HEK293 (cell line): ENCODE measurements at regions not wholly inside any gene's neighbourhood (a gene's known extent, or its start where the extent isn't known, plus 50 kb on each side); places are given as distances from the start of the nearest gene placed in this dataset.

ENCODE experiments used
- CTCF ChIA-PET: fragments of 350-600 bp; formaldehyde crosslinking; extraction: SDS; loops from one replicate; lab custom pipeline; 2021; ENCODE audit warnings: antibody characterized with exemption; lab: Yijun Ruan, JAX
- POLR2A ChIA-PET: fragments of 300-600 bp; formaldehyde crosslinking; extraction: SDS; loops from one replicate; lab custom pipeline; 2020; ENCODE audit warnings: antibody characterized with exemption, inconsistent platforms; lab: Yijun Ruan, JAX
- H3K27ac ChIP-seq: fragments of 200-500 bp; sonication (Bioruptor generic); 2 replicates; pipeline ENCODE4 v1.5.1; 2014; ENCODE audit warnings: low read depth, low read length, control low read depth, inconsistent platforms; ENCODE audit errors: extremely low read depth
- H3K36me3 ChIP-seq, 2 experiments: fragments of 200-500 bp in 1 of 2; sonication (Bioruptor generic) in 1 of 2; 1 replicate in 1 of 2; 2 replicates in 1 of 2; pipeline ENCODE4 v1.5.1; 2014 to 2017; ENCODE audit warnings: inconsistent platforms in 2 of 2, low read length in 2 of 2; ENCODE audit not compliant: control insufficient read depth in 2 of 2, insufficient read depth in 1 of 2
- H3K4me1 ChIP-seq: fragments of 200-500 bp; sonication (Bioruptor generic); 2 replicates; pipeline ENCODE4 v1.5.1; 2014; ENCODE audit warnings: mild to moderate bottlenecking, low read length, inconsistent platforms; ENCODE audit not compliant: control insufficient read depth, insufficient read depth
- H3K4me3 ChIP-seq: 2 replicates; pipeline ENCODE4 v1.5.1; 2011; ENCODE audit warnings: low read depth, mild to moderate bottlenecking, control low read depth, low read length, moderate library complexity
- H3K9me3 ChIP-seq: fragments of 200-500 bp; sonication (Bioruptor generic); 2 replicates; pipeline ENCODE4 v1.5.1; 2014; ENCODE audit warnings: low read depth, low read length, inconsistent platforms; ENCODE audit not compliant: control insufficient read depth, insufficient read depth
- BCL11B ChIP-seq: fragments of 450-650 bp; formaldehyde crosslinking; IDR thresholded peaks from 2 replicates; pipeline ENCODE4 v1.5.1; 2016; ENCODE audit warnings: low read depth, missing biosample characterization, missing genetic modification characterization
- FEZF1 ChIP-seq: fragments of 450-650 bp; formaldehyde crosslinking; IDR thresholded peaks from 2 replicates; pipeline ENCODE4 v1.5.1; 2016; ENCODE audit warnings: missing biosample characterization, missing genetic modification characterization
- KLF7 ChIP-seq: fragments of 450-650 bp; formaldehyde crosslinking; IDR thresholded peaks from 2 replicates; pipeline ENCODE4 v1.5.1; 2016; ENCODE audit warnings: missing biosample characterization, missing genetic modification characterization, borderline replicate concordance
- KLF9 ChIP-seq: fragments of 450-650 bp; formaldehyde crosslinking; IDR thresholded peaks from 2 replicates; pipeline ENCODE4 v1.5.1; 2016; ENCODE audit warnings: missing biosample characterization, missing genetic modification characterization, low read depth
- PRDM1 ChIP-seq: fragments of 450-650 bp; formaldehyde crosslinking; IDR thresholded peaks from 2 replicates; pipeline ENCODE4; 2016; ENCODE audit warnings: missing biosample characterization, missing genetic modification characterization
- ZBTB17 ChIP-seq: fragments of 450-650 bp; formaldehyde crosslinking; IDR thresholded peaks from 2 replicates; pipeline ENCODE4 v1.5.1; 2016; ENCODE audit warnings: missing biosample characterization, missing genetic modification characterization
- ZBTB48 ChIP-seq: fragments of 450-650 bp; formaldehyde crosslinking; IDR thresholded peaks from 2 replicates; pipeline ENCODE4 v1.5.1; 2016; ENCODE audit warnings: missing biosample characterization, missing genetic modification characterization
- ZFP37 ChIP-seq: fragments of 450-650 bp; formaldehyde crosslinking; IDR thresholded peaks from 2 replicates; pipeline ENCODE4 v1.5.1; 2016; ENCODE audit warnings: missing biosample characterization, missing genetic modification characterization
- ZFP69B ChIP-seq: fragments of 450-650 bp; formaldehyde crosslinking; IDR thresholded peaks from 2 replicates; pipeline ENCODE4 v1.5.1; 2016; ENCODE audit warnings: missing biosample characterization, missing genetic modification characterization
- ZNF112 ChIP-seq: fragments of 450-650 bp; formaldehyde crosslinking; IDR thresholded peaks from 2 replicates; pipeline ENCODE4 v1.5.0; 2017; ENCODE audit warnings: missing biosample characterization, missing genetic modification characterization
- ZNF121 ChIP-seq: fragments of 450-650 bp; formaldehyde crosslinking; IDR thresholded peaks from 2 replicates; pipeline ENCODE4 v1.5.1; 2016; ENCODE audit warnings: missing biosample characterization, missing genetic modification characterization
- ZNF148 ChIP-seq: fragments of 450-650 bp; formaldehyde crosslinking; IDR thresholded peaks from 2 replicates; pipeline ENCODE4 v1.5.0; 2017; ENCODE audit warnings: missing biosample characterization, missing genetic modification characterization, borderline replicate concordance
- ZNF366 ChIP-seq: fragments of 450-650 bp; formaldehyde crosslinking; conservative IDR thresholded peaks from 2 replicates; pipeline ENCODE4 v1.5.1; 2016; ENCODE audit warnings: missing biosample characterization, missing genetic modification characterization
- ZNF433 ChIP-seq: fragments of 450-650 bp; formaldehyde crosslinking; IDR thresholded peaks from 2 replicates; pipeline ENCODE4 v1.5.1; 2016; ENCODE audit warnings: missing biosample characterization, missing genetic modification characterization, low read depth
- ZNF529 ChIP-seq: fragments of 450-650 bp; formaldehyde crosslinking; IDR thresholded peaks from 2 replicates; pipeline ENCODE4 v1.5.1; 2017; ENCODE audit warnings: missing genetic modification characterization, missing biosample characterization; ENCODE audit not compliant: insufficient replicate concordance
- ZNF549 ChIP-seq: fragments of 450-650 bp; IDR thresholded peaks from 2 replicates; pipeline ENCODE4 v1.5.1; 2018; ENCODE audit warnings: missing biosample characterization, missing genetic modification characterization, mild to moderate bottlenecking, inconsistent platforms, moderate library complexity
- ZNF600 ChIP-seq: fragments of 450-650 bp; formaldehyde crosslinking; IDR thresholded peaks from 2 replicates; pipeline ENCODE4 v1.5.1; 2016; ENCODE audit warnings: missing biosample characterization, missing genetic modification characterization
- ZNF660 ChIP-seq: fragments of 450-650 bp; IDR thresholded peaks from 2 replicates; pipeline ENCODE4 v1.5.1; 2018; ENCODE audit warnings: missing biosample characterization, mild to moderate bottlenecking, missing genetic modification characterization
- ZNF707 ChIP-seq: fragments of 450-650 bp; formaldehyde crosslinking; IDR thresholded peaks from 2 replicates; pipeline ENCODE4 v1.5.1; 2016; ENCODE audit warnings: missing biosample characterization, missing genetic modification characterization
- ZNF747 ChIP-seq: fragments of 450-650 bp; formaldehyde crosslinking; IDR thresholded peaks from 2 replicates; pipeline ENCODE4 v1.5.1; 2016; ENCODE audit warnings: missing biosample characterization, missing genetic modification characterization
- ZNF843 ChIP-seq: fragments of 450-650 bp; formaldehyde crosslinking; IDR thresholded peaks from 2 replicates; pipeline ENCODE4 v1.5.1; 2016; ENCODE audit warnings: missing biosample characterization, missing genetic modification characterization
- ZSCAN30 ChIP-seq: fragments of 450-650 bp; IDR thresholded peaks from 2 replicates; pipeline ENCODE4 v1.5.1; 2018; ENCODE audit warnings: missing biosample characterization, mild to moderate bottlenecking, missing genetic modification characterization, moderate library complexity
- TF ChIP-seq, protein P1 (sequence below): fragments of 450-650 bp; formaldehyde crosslinking; conservative IDR thresholded peaks from 2 replicates; pipeline ENCODE4 v1.5.1; 2016; ENCODE audit warnings: low read depth, missing biosample characterization, missing genetic modification characterization
- TF ChIP-seq, protein P2 (sequence below): fragments of 450-650 bp; formaldehyde crosslinking; IDR thresholded peaks from 2 replicates; pipeline ENCODE4 v1.5.1; 2017; ENCODE audit warnings: missing biosample characterization, mild to moderate bottlenecking, missing genetic modification characterization, moderate library complexity
- TF ChIP-seq, protein P3 (sequence below): fragments of 450-650 bp; formaldehyde crosslinking; IDR thresholded peaks from 2 replicates; pipeline ENCODE4 v1.5.1; 2016; ENCODE audit warnings: missing biosample characterization, missing genetic modification characterization

- Histone ChIP-seq H3K4me1 (peaks cover 16% of the 10 kb centered on the region), H3K36me3 (no peaks in the 10 kb centered on the region), H3K9me3 (no peaks in the 10 kb centered on the region), H3K27ac (no peak overlapping the region), H3K4me3 (no peak overlapping the region)
- ChIA-PET CTCF (no interaction called here), POLR2A (no interaction called here)
- TF ChIP-seq KLF7, result no peak
- no peak for TF ChIP-seq ZNF660
- TF ChIP-seq ZBTB17 (tag by site-specific recombination), result no peak
- TF ChIP-seq KLF9, result no peak
- no peak for TF ChIP-seq ZNF433
- no peak for TF ChIP-seq ZNF600 (tag by site-specific recombination)
- TF ChIP-seq, protein P1, sequence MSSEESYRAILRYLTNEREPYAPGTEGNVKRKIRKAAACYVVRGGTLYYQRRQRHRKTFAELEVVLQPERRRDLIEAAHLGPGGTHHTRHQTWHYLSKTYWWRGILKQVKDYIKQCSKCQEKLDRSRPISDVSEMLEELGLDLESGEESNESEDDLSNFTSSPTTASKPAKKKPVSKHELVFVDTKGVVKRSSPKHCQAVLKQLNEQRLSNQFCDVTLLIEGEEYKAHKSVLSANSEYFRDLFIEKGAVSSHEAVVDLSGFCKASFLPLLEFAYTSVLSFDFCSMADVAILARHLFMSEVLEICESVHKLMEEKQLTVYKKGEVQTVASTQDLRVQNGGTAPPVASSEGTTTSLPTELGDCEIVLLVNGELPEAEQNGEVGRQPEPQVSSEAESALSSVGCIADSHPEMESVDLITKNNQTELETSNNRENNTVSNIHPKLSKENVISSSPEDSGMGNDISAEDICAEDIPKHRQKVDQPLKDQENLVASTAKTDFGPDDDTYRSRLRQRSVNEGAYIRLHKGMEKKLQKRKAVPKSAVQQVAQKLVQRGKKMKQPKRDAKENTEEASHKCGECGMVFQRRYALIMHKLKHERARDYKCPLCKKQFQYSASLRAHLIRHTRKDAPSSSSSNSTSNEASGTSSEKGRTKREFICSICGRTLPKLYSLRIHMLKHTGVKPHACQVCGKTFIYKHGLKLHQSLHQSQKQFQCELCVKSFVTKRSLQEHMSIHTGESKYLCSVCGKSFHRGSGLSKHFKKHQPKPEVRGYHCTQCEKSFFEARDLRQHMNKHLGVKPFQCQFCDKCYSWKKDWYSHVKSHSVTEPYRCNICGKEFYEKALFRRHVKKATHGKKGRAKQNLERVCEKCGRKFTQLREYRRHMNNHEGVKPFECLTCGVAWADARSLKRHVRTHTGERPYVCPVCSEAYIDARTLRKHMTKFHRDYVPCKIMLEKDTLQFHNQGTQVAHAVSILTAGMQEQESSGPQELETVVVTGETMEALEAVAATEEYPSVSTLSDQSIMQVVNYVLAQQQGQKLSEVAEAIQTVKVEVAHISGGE (tag by site-specific recombination), result no peak
- TF ChIP-seq ZNF112, result no peak
Measured at GRCh38 chr2:217325251-217325650, 465.4 kb upstream of the TNP1 start.

DNA sequence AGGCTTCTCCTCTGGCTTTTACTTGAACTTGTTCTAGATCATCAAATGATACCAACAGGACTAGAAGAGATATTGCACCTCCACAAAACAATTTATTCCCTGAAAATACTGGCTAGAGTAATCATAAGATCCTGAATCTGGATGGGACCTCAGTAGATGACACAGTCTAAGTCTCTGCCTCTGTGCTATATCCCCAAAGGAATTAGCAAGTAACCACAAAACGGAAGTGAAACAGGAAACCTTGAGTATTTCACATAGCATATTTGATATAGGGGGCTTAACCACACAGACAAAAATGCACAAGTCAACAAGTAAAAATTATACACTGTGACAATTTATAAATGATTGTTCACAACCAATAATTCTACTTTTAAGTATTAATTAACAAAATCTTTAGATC lies 456.9 kb upstream of the TNP1 start:
- ChIA-PET POLR2A (no interaction called here), CTCF (interaction anchor here (0.6 kb wide), 1 partner anchor 11 kb away, joined by 3 read pairs; no protein-coding TSS in a partner anchor)
- Histone ChIP-seq H3K36me3 (no peaks in the 10 kb centered on the region), H3K4me1 (peaks cover 16% of the 10 kb centered on the region), H3K27ac (no peak overlapping the region), H3K4me3 (no peak overlapping the region), H3K9me3 (no peaks in the 10 kb centered on the region)
- TF ChIP-seq ZNF121 (tag by site-specific recombination), result no peak
- no peak for TF ChIP-seq ZFP69B (tag by site-specific recombination)
- no peak for TF ChIP-seq ZNF747 (tag by site-specific recombination)
- TF ChIP-seq, protein P2, sequence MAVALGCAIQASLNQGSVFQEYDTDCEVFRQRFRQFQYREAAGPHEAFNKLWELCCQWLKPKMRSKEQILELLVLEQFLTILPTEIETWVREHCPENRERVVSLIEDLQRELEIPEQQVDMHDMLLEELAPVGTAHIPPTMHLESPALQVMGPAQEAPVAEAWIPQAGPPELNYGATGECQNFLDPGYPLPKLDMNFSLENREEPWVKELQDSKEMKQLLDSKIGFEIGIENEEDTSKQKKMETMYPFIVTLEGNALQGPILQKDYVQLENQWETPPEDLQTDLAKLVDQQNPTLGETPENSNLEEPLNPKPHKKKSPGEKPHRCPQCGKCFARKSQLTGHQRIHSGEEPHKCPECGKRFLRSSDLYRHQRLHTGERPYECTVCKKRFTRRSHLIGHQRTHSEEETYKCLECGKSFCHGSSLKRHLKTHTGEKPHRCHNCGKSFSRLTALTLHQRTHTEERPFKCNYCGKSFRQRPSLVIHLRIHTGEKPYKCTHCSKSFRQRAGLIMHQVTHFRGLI (tag by site-specific recombination), result no peak
- no peak for TF ChIP-seq BCL11B

- H3K36me3 ChIP-seq, result no peaks in the 10 kb centered on the region
- H3K27ac ChIP-seq, result peak overlapping the region; percentile 69
- ChIA-PET POLR2A (no interaction called here), CTCF (interaction anchor here (0.6 to 0.8 kb wide), 4 partner anchors 11 to 147 kb away, joined by 3 read pairs; no protein-coding TSS in a partner anchor)
- no peaks in the 10 kb centered on the region for H3K9me3 ChIP-seq
- peaks cover 16% of the 10 kb centered on the region for H3K4me1 ChIP-seq
- no peak overlapping the region for H3K4me3 ChIP-seq
- peak; percentile 75 for TF ChIP-seq ZNF843
- TF ChIP-seq ZNF707 (tag by site-specific recombination), result no peak
- no peak for TF ChIP-seq ZNF549 (tag by site-specific recombination)
- 0 out of 2 replicates have a peak, but pooled peaks have one; percentile 40 for TF ChIP-seq ZBTB48 (tag by site-specific recombination)
- no peak for TF ChIP-seq ZNF148 (tag by site-specific recombination)
- TF ChIP-seq ZNF366 (tag by site-specific recombination), result no peak
- peak; percentile 75 for TF ChIP-seq ZSCAN30 (tag by site-specific recombination)
- TF ChIP-seq ZNF529, result no peak
- TF ChIP-seq PRDM1 (tag by site-specific recombination), result no peak
- TF ChIP-seq, protein P3, sequence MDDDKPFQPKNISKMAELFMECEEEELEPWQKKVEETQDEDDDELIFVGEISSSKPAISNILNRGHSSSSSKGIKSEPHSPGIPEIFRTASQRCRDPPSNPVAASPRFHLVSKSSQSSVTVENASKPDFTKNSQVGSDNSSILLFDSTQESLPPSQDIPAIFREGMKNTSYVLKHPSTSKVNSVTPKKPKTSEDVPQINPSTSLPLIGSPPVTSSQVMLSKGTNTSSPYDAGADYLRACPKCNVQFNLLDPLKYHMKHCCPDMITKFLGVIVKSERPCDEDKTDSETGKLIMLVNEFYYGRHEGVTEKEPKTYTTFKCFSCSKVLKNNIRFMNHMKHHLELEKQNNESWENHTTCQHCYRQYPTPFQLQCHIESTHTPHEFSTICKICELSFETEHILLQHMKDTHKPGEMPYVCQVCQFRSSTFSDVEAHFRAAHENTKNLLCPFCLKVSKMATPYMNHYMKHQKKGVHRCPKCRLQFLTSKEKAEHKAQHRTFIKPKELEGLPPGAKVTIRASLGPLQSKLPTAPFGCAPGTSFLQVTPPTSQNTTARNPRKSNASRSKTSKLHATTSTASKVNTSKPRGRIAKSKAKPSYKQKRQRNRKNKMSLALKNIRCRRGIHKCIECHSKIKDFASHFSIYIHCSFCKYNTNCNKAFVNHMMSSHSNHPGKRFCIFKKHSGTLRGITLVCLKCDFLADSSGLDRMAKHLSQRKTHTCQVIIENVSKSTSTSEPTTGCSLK (tag by site-specific recombination), result no peak
- TF ChIP-seq ZFP37 (tag by site-specific recombination), result no peak
- peak; percentile 88 for TF ChIP-seq FEZF1 (tag by site-specific recombination)
Measured at GRCh38 chr2:217314021-217314460, 454.2 kb upstream of the TNP1 start.
